Activated T-helper 1 cell treated with Interleukin-2 at 50 U/mL for 16 hours (primary cell): ENCODE measurements at regions not wholly inside any gene's neighbourhood (a gene's known extent, or its start where the extent isn't known, plus 50 kb on each side); places are given as distances from the start of the nearest gene placed in this dataset.
"Not testable (repeated sequence)": the region's sequence is repeated elsewhere in the genome, so short reads cannot be mapped to it uniquely, and the experiment has no call there.

Experiments used
- DNase-seq: peaks from one replicate; pipeline ENCODE4 v3.0.0-alpha.2; 2020; ENCODE audit warnings: low read depth

GRCh38 chr14:106196459-106196858 is 670.1 kb downstream of the TMEM121 start:
- DNase-seq: peak; percentile 44

GRCh38 chr14:106197264-106197663 is 670.9 kb downstream of the TMEM121 start:
- DNase-seq: not testable (repeated sequence)

GRCh38 chr14:106199097-106199496 is 672.7 kb downstream of the TMEM121 start:
- no peak for DNase-seq

GRCh38 chr14:106200541-106201315 is 674.3 kb downstream of the TMEM121 start:
- DNase-seq: no peak

GRCh38 chr14:106201376-106201775 is 675.0 kb downstream of the TMEM121 start:
- DNase-seq: no peak

- no peak for DNase-seq
Measured at GRCh38 chr14:106203438-106203837, 677.1 kb downstream of the TMEM121 start.

- no peak for DNase-seq
Measured at GRCh38 chr14:106204063-106204462, 677.7 kb downstream of the TMEM121 start.

- no peak for DNase-seq
Measured at GRCh38 chr14:106207316-106207715, 680.9 kb downstream of the TMEM121 start.

GRCh38 chr14:106208794-106209193 is 682.4 kb downstream of the TMEM121 start:
- no peak for DNase-seq

GRCh38 chr14:106209755-106210154 is 683.4 kb downstream of the TMEM121 start:
- peak; percentile 27 for DNase-seq

- no peak for DNase-seq
Measured at GRCh38 chr14:106210650-106211049, 684.3 kb downstream of the TMEM121 start.

- no peak for DNase-seq
Measured at GRCh38 chr14:106211334-106211900, 685.0 kb downstream of the TMEM121 start.

GRCh38 chr14:106215229-106215628 is 688.8 kb downstream of the TMEM121 start:
- DNase-seq: no peak

- DNase-seq: no peak
Measured at GRCh38 chr14:106216679-106217078, 690.3 kb downstream of the TMEM121 start.

GRCh38 chr14:106218174-106218573 is 691.8 kb downstream of the TMEM121 start:
- no peak for DNase-seq

GRCh38 chr14:106222311-106222710 is 695.9 kb downstream of the TMEM121 start:
- no peak for DNase-seq

GRCh38 chr14:106222731-106223130 is 696.3 kb downstream of the TMEM121 start:
- DNase-seq: no peak

GRCh38 chr14:106227793-106228192 is 701.4 kb downstream of the TMEM121 start:
- DNase-seq: no peak

GRCh38 chr14:106228541-106229158 is 702.3 kb downstream of the TMEM121 start:
- no peak for DNase-seq

- no peak for DNase-seq
Measured at GRCh38 chr14:106230071-106230470, 703.7 kb downstream of the TMEM121 start.

GRCh38 chr14:106233191-106233590 is 706.8 kb downstream of the TMEM121 start:
- not testable (repeated sequence) for DNase-seq

GRCh38 chr14:106234525-106235254 is 708.3 kb downstream of the TMEM121 start:
- DNase-seq: not testable (repeated sequence)
